ENCODE measurements at regions not wholly inside any gene's neighbourhood (a gene's known extent, or its start where the extent isn't known, plus 50 kb on each side); places are given as distances from the start of the nearest gene placed in this dataset.

DNA sequence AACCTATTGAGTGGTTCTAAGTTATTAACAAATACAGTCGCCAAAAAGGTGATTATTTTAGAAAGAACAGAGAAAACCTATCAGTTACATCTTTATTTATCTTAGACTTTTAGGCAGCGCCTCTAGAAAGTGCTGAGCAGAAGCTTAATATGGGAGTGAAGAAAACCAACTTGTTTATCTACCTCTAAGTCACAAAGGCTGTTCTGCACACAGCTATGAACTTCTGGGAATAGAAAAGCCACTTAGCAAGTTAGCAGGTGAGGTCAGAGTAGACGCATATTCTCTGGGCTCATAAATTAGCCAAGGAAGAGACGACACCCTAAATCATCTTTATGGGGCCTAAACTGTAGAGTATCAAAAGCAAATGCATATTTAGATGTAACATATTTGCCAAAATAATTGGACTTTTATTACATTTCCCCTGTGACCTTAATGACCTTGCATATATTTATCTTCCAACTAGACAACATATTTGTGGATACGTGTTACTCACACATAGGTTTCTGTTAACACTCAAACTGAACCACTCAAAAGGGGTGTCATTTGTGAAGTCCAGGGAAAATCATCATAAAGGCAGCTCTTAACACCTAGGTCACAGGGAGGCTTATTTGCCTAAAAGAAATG, 267.1 kb downstream of the ADGB start:
- DNase-seq (ENCODE audit: low read depth), result no peak

DNA sequence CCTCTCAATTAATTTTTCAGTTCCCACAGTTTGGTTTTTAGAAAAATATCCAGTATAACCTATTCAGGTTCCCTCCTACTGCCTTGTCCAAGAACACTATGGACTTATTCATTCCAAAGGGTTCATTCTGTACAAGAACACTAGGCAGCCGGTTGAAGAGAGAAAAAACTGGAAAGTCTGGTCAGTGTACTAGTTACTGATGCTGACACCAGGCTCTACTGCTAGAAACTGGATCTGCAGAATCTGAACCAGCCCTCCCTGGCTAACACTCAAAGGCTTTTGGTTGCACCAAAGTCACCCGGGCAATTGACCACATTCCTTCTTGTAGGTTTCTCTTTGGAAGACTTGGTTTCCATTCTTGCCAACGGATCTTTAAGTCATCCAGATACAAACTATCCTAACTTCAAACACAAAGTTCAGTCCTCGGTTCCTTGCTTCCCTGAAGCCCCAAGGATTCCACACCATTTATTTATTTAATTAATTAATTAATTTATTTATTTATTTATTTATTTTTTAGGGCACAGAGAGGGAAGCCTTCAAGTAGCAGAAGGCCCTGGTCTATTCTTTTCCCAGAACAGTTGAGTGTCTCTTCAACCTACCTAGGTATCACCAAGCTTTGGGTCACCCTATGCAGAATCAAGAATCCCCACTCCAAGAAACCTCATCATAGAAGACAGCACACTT, 268.1 kb downstream of the ADGB start:
- no peak for DNase-seq (ENCODE audit: low read depth)

DNA sequence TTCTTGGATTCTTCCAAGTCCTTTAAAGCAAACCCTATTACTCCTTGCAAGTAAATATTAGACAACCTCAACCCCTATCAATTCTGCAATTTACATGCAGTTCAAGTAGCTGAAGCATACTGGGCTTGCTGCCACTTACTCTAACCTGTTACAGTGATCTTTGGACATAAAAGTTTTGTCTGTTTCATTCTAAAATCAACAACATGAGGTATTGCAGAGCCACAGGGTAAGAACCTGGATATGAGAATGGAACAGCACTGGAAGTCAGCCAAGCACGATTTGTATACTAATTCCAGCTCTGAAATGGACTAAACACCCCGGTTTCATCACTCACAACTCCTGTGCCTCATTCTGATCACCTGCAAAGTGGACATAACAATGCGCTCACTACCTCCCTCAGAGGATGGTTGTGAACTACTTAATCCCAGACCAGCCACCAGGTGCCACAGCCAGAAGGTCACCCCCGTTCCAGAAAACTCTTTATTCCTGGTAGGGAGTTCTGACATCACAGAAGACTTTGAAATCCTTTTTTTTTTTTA, 270.0 kb downstream of the ADGB start:
- DNase-seq (ENCODE audit: low read depth), result no peak

DNA sequence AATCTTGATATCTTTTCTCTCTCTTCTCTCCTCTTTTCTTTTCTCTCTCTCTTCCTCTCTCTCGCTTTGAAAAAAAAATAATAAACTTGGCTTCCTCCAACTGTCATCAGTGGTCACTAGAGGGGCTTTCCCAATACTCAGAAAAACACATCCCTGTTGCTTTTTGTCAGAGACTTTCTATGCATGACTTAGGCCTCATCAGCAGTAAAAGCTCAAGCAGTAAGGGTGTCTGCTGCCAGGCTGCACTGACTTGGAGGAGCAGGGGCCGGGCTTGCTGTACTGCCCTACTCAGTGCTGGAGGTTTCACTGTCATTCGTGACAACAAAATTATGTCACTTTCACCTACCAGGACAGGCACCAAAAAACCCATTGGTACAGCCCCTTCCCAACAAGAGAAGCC, 272.0 kb downstream of the ADGB start:
- no peak for DNase-seq (ENCODE audit: low read depth)

DNA sequence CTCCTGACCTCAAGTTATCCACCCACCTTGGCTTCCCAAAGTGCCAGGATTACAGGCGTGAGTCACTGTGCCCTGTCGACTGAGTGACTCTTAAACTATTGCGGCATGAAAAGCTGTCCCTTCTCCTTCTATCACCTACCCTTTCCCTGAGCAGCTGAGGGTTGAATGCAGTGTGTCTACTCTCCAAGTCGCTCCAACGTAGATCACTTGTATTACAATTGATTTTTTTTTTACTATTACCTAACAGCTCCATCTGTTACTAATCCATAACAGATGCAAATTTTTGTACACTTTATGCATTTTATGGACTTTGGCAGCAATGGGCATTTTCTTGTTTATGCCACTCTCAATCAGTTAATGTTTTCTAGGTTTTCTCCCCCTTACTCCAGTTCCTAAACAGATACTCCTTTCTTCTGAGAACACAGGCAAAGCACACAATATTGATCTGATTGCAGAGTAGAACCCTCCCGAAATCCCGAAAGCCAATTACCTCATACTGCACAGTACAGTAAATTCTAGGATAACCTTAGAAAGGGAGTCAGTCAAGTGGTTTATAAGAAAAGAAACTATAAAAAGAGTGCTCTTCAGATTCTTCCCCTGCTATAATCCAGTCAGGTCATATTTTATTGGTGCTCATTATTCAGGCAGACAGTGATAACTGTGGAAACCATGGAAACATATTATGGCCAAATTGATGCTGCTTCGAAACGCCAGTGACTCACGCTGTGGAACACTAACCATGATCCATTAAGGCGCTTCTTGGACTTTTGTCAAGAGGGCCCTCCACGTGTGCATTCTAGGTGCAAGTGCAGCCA, 273.0 kb downstream of the ADGB start:
- no peak for DNase-seq (ENCODE audit: low read depth)

DNA sequence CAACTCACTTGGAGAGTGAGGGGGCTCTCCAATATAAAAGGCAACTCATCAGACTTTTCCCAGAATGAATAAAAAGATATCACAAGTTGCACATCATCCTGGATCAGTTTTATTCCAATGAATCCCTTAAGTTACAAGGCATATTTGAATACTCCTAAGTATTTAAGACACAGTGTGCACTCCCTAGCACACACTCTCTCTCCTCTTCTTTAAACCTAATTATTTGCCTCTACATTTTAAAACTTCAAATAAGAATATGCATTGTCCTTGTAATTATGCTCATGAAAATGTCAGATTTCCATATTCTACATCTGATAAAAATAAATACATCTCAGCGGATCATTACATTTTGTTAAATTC, 273.6 kb downstream of the ADGB start:
- DNase-seq (ENCODE audit: low read depth), result no peak

DNA sequence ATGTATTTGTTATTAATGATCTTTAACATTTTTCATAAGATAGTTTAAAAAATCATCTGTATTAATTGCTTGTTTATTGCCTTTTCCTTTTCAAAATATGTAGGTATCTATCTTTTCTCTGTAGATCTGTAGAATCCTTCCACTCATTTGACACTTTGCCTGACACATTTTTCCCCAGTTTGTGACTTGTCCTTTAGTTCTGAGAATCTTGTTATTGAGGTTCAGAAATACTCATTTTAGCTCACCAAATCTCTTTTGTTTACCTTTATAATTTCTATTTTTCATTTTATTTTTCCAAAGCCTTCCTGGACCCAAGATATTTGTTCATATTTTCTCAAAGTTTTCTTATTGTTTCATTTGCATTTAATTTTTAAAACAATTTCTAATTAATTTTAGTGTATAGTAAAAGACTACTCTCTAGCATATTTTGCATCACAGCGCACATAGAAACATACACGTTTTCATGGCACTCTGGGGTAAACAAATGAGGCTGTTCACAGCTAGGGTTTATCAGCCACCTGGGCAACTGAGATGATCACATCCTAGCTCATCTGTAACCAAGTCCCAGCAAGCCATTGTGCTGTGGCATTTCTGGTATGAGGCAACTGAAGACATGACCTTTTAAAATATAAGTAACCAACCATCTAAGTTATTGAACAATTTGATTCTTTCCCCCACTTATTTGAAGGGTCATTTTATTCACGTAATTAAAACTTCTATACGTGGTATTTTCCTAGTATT, 275.7 kb downstream of the ADGB start:
- no peak for DNase-seq (ENCODE audit: low read depth)

DNA sequence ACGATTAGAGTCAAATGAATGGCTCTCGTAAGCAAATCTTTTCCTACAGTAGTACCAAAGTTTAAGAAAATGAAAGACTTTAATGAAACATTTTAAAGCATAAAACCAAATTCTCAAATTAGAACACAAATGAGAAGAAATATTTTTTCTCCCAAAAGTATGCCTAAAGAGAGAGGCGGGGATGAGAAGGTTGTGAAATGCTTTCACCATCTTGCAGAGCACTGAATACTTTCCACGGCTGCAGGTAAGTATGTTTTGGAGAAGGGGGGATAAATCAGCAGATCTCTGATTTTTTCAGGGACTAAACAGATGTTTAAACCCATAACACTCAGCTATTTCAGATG, 277.1 kb downstream of the ADGB start:
- no peak for DNase-seq (ENCODE audit: low read depth)

DNA sequence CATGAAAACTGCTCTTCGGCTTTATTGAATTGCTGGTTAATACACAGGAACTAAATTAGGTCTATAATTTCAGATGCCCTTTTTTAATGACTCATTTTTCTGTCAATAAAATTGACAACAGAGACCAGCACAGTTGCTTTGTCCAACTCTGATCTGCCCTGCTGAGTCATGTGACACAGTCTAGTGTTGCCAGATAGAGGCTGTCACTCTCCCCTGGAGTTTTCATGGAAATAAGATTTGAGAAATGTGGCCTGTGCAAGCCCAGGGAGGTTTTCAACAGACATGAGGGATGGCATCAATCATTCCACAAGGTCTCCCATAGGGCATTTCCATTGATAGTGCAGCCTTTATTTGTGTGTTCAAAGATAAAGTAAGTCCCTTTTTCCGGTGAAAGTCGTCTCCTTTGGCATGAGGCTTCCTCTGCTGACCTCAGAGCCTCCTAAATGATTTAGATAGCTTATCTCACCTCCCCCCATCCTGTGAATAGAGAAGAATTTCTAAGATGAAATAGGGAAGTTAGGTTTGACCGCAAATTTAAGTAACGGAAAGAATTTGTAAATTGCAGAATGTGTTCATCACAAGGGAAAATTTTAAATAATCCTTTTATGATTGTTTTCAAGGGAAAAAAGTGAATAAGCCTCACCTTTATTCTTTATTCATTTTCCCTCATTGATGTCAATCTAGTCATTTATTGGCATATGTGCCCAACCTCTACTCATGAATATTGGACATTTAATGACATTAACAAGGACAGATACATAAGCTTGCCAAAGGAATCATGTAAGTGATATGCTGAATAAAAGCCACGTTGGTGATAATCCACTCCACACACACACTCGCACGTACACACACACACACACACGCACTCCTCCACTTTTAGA, 277.7 kb downstream of the ADGB start:
- DNase-seq (ENCODE audit: low read depth), result no peak

DNA sequence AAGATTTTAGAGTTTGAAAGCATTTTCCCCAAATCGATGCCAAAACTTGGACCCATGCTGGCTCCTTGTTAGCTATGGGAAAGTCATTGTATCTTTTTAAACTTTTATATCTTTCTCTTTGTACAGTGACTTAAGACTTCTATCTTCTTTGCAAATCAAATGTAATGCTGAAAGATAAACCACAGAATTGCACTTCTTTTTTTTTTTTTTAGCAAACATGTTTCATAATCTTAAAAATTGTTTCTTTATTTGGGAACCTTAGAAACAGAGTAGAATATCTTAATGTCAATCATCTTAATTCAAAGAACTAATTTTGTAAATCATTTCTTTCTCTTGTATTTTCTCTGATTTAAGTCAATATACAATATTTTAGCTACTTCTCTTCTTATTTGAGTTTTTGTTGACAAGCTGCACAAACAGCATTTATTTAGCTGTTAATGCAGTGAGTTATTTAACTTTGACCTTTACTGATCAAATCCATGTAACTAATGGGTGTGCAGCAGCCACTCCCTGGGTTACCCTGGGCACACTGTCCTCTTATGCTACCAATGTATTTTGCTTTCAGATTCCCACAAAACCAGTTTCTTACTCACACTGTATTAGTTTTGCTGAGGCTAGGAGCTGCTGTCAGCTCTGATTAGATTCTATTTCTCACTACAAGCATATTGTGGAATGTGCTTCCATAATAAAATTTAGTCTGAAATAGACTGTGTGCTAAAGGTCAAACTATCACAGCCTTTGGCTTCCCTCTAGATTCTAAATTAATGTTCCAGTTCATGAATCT, 279.6 kb downstream of the ADGB start:
- no peak for DNase-seq (ENCODE audit: low read depth)

DNA sequence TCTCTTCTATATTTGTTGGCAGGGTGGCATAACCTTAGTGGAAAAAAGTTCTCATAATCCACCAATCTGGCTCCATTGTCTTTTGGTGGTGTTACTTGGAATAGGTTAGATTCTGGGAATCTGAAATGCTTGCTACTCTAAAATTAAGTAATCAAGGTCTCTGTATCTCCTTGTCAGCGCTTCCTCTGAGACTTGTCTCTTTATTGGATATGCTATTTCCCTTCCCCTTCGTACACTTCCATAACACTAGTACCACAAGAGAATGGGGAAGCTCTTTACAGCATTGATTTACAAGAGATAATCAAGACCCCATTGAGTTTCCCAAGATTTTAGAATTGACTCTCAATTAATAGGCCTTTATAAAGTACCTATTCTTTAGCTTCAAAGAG, 280.2 kb downstream of the ADGB start:
- no peak for DNase-seq (ENCODE audit: low read depth)

DNA sequence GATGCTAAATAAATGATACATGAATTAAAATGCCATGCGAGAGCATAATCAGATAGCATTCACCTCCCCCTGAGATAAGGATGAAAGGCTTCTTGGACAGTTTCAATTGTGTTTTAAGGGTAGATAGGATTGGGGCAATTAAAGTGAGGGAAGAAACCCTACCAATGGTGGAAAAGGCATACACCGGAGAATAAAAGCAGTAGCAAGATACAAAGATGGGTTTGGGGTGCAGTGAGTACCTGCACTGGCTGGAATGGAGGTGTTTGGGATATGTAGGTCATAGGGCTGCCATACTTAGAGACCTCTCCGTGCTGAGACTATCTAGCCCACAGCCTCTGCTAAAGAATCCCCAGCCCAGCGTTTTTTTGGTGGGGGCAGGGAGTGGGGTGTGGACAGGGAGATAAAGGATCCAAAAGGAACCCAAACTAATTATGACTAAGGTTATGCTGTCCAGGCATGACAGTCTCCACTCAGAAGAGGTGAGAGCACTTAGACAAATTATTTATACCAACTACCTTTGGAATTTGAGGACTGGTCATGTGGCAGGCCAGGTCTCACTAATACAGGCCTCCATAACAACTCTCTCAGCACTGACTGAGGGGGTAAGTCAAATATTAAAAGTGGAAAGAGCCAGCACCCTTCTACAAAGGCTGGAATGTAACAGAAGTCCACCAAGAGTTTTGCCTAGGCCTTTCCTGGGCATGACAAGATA, 280.8 kb downstream of the ADGB start:
- DNase-seq (ENCODE audit: low read depth), result no peak

DNA sequence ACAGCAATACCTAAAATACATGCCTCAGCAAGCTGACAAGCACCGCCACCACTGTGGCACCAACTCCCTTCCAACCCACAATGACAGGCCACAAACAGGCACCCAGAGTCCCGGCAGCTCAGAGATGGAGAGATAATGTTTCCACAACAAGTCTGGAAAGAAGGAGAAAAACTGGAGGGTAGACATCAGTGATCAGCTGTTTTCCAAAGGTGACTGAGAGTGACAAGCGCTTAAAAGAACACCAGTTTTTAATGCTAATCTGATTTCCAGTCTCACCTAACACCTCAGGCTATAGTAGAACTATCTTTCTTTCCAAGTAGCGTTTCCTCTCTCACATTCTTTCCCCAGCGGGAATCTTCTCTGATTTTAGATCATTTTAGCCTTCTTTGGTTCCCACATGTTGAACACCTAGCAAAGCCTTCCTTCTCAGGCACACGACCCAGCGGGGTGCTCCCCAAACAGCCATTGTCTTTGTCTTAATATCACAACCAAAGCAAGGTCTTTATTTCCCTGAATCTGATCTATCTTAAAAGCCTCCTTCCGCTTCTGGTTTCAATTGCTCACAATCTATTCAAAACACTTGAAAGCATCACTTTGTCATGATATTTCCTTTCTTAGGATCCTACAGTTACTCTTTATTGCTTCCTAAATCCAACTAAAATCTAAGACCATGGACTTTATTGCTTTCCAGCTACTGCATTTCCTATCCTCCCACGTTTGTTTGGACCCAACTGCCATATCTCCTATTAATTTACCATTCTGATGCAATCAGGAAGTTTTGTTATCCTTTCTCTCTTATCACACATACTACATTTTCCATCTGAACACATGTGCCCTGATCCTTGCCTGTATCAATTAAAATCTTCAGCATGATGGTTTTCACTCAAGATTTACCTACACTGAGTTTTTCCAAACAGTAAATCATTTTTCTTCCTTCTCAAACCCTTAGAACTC, 282.7 kb downstream of the ADGB start:
- DNase-seq (ENCODE audit: low read depth), result no peak

DNA sequence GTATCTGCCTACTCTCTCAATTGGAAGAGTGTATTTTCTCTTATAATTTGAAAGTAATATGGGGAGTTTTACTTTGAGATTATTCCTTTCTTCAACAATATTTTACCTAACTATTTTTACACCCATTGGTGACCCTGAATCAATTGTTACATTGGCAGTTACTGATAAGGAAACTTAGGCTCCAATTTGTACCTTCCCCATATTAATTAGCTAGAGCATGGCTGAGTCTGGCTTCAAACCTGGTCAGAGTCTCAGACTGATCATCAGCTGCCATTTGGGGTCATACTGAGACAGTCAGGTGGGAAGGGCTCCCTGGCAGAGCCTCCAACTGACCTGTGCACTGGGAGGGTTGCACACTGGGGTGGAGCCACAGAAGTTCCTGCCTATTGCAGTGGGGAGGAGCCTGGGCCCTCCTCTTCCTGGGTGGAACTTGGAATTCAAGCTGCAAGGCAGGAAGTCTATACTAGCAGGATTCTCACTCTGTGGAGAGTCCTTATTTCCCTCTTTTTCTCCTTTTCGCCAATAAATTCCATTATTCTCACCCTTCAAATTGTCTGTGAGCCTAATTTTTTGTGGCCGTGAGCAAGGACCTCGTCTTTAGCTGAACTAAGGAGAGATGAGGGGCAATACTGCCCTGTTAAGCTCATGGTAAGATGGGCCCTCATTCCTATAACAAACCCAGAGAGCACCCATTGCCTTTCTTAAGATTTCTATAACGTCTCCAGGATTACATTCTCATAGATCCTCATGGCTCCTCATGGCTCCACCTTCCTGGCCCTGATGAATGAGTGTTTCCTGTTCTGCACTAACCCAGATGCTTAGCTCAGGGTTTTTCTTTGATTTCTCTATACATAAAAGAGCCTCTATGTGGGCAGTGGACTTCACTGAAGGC, 285.1 kb downstream of the ADGB start:
- DNase-seq (ENCODE audit: low read depth), result no peak

DNA sequence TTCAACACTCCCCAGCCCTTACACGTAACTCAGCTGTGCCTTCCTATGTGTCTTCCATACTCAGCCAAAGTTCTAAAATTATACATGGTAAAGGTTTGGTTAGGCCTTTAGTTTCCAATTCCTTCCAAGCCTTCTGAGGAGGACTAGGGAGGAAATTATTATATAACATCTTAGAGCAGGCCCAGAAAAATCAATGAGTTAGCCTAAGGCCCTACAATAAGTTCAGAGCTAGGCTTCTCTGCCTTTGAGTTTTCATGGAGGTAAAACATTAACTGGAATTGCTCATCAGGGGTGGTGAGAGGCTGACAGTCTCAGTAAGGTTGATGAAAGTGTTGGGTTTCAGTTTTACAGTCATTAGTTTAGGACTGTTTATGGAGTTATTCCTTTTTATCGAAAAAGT, 286.0 kb downstream of the ADGB start:
- DNase-seq (ENCODE audit: low read depth), result no peak

DNA sequence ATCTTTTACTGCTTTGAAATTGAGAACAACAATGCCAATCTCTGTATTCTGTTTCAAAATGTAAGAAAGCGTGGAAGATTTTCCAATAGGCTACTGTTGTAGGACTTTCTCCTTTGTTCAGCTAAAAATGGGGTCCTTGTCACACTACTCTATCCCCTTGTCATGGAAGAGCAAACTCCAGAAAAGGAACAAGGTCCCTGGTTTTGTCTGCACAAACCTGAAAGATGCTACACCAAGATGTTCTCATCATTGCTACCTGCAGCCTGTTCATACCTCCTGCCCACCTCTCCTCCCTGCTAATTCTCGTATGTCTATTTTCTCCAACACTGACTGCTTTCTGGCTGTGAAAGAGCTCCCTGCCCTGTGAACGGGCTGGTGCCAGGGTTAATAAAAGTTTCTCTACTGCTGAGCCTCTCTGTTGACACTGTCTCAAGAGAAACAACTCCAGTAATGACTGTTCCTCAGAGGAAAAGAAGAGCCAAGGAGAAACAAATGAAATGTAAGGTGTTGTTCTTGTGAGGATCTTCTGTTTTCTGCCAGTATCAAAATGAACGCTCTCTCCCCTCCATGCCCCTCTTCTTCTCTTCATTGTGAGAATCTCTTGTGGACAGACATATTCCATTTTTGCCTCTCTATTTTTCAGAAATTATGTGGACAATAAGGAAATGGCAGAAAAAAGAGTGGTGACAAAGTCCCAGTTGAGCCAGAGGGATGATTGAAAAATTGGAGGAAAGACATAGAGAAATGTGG, 287.1 kb downstream of the ADGB start:
- DNase-seq (ENCODE audit: low read depth), result no peak

All from fibroblast of the conjunctiva (primary cell).